SH-SY5Y (cell line): ENCODE measurements at regions not wholly inside any gene's neighbourhood (a gene's known extent, or its start where the extent isn't known, plus 50 kb on each side); places are given as distances from the start of the nearest gene placed in this dataset.

ENCODE experiments used
- GATA2 ChIP-seq: IDR thresholded peaks from 2 replicates; pipeline ENCODE4 v1.6.1; 2011; ENCODE audit warnings: mild to moderate bottlenecking, low read depth, low read length
- GATA3 ChIP-seq: IDR thresholded peaks from 2 replicates; pipeline ENCODE4 v1.6.1; 2011; ENCODE audit warnings: low read depth, mild to moderate bottlenecking, low read length, moderate library complexity

- TF ChIP-seq GATA3 = no peak
- TF ChIP-seq GATA2 = no peak
Observed at GRCh38 chr1:95323123-95323522, 89.1 kb downstream of the RWDD3 start.
